GM12878 (cell line): ENCODE measurements at regions not wholly inside any gene's neighbourhood (a gene's known extent, or its start where the extent isn't known, plus 50 kb on each side); places are given as distances from the start of the nearest gene placed in this dataset.

ENCODE experiments used
- ATAC-seq: fragments of 200-7000 bp; cut with Tn5 transposase; 3 replicates; pipeline ENCODE4 v1.9.1; 2020; ENCODE audit warnings: mild to moderate bottlenecking, moderate library complexity
- BruUV-seq: library from RNA; stranded (reverse); fragments of 400-500 nt; replicated peaks from 2 replicates; lab custom pipeline; 2021; lab: Mats Ljungman, UMichigan
- CTCF ChIA-PET: fragments of 300-600 bp; sonication (Branson Sonifier 250); formaldehyde crosslinking; extraction: SDS; loops from one replicate; lab custom pipeline; 2021; ENCODE audit warnings: inconsistent platforms; lab: Yijun Ruan, JAX
- POLR2A ChIA-PET: fragments of 350-600 bp; formaldehyde crosslinking; extraction: SDS; loops from one replicate; lab custom pipeline; 2021; ENCODE audit warnings: inconsistent platforms; lab: Charles Lee
- RAD21 ChIA-PET: fragments of 300-600 bp; sonication (Branson Sonifier 250); formaldehyde crosslinking; loops from one replicate; lab custom pipeline; 2023; ENCODE audit warnings: antibody characterized with exemption; ENCODE audit not compliant: unreplicated experiment; lab: Charles Lee
- SMC1A ChIA-PET: fragments of 300-600 bp; sonication (Branson Sonifier 250); formaldehyde crosslinking; loops from one replicate; lab custom pipeline; 2023; ENCODE audit not compliant: unreplicated experiment, uncharacterized antibody; lab: Charles Lee
- DNase-seq: peaks from one replicate; pipeline ENCODE4 v3.0.0-alpha.2; 2011; ENCODE audit warnings: low read depth, low spot score
- FAIRE-seq: peaks from 3 replicates; lab custom pipeline; 2011; peaks lifted over from hg19 to GRCh38; lab: Jason Lieb, UNC
- H2AFZ ChIP-seq: 2 replicates; pipeline ENCODE4 v1.6.0; 2011; ENCODE audit warnings: low read depth, low read length, control low read depth; ENCODE audit not compliant: control insufficient read depth
- H3K27ac ChIP-seq: 2 replicates; pipeline ENCODE4 v1.5.1; 2011; ENCODE audit warnings: control low read depth; ENCODE audit not compliant: control insufficient read depth, insufficient read depth
- H3K27me3 ChIP-seq, 2 experiments: replicated peaks in 1 of 2; 2 replicates each; pipeline versions ENCODE4 v1.6.0 to v1.6.1; 2011; ENCODE audit warnings: low read length in 1 of 2; ENCODE audit not compliant: control insufficient read depth in 2 of 2, insufficient read depth in 2 of 2
- H3K36me3 ChIP-seq, 2 experiments: 2 replicates each; pipeline ENCODE4 v1.5.1; 2011; ENCODE audit warnings: low read length in 1 of 2; ENCODE audit not compliant: control insufficient read depth in 2 of 2, insufficient read depth in 2 of 2
- H3K4me1 ChIP-seq: 2 replicates; pipeline ENCODE4 v1.6.1; 2011; ENCODE audit warnings: mild to moderate bottlenecking, low read length, moderate library complexity, mixed read lengths; ENCODE audit not compliant: control insufficient read depth, insufficient read depth
- H3K4me2 ChIP-seq: 2 replicates; pipeline ENCODE4 v1.6.0; 2011; ENCODE audit warnings: control low read depth; ENCODE audit not compliant: control insufficient read depth, insufficient read depth
- H3K4me3 ChIP-seq: fragments of 200-600 bp; sonication (generic); 2 replicates; pipeline ENCODE4 v1.5.1; 2016
- H3K79me2 ChIP-seq: 2 replicates; pipeline ENCODE4 v1.6.0; 2011; ENCODE audit warnings: low read length; ENCODE audit not compliant: control insufficient read depth, insufficient read depth
- H3K9ac ChIP-seq: 2 replicates; pipeline ENCODE4 v1.8.0; 2011; ENCODE audit warnings: low read length, control low read depth, mixed read lengths; ENCODE audit not compliant: control insufficient read depth, insufficient read depth
- H3K9me3 ChIP-seq: replicated peaks from 3 replicates; pipeline ENCODE4 v1.5.1; 2011; ENCODE audit warnings: mild to moderate bottlenecking, low read length; ENCODE audit not compliant: control insufficient read depth, insufficient read depth
- H4K20me1 ChIP-seq: 2 replicates; pipeline ENCODE4 v1.6.0; 2011; ENCODE audit not compliant: control insufficient read depth, insufficient read depth
- CHD2 ChIP-seq: IDR thresholded peaks from 2 replicates; pipeline ENCODE4 v1.6.1; 2011; ENCODE audit warnings: low read depth, low read length, improper control_type of control experiment, borderline replicate concordance
- MEF2A ChIP-seq: IDR thresholded peaks from 2 replicates; pipeline ENCODE4 v1.6.1; 2011; ENCODE audit warnings: low read depth, mild to moderate bottlenecking, low read length, moderate library complexity; ENCODE audit not compliant: insufficient read depth
- RBBP5 ChIP-seq: fragments of 200-600 bp; sonication (generic); conservative IDR thresholded peaks from 2 replicates; pipeline ENCODE4 v1.6.1; 2016
- SMAD1 ChIP-seq: fragments of 450-650 bp; IDR thresholded peaks from 2 replicates; pipeline ENCODE4 v1.6.1; 2018; ENCODE audit warnings: mild to moderate bottlenecking, low read depth; ENCODE audit not compliant: partially characterized antibody
- SPI1 ChIP-seq: IDR thresholded peaks from 2 replicates; pipeline ENCODE4 v1.6.1; 2011; ENCODE audit warnings: low read depth, mild to moderate bottlenecking, low read length, moderate library complexity, borderline replicate concordance; ENCODE audit not compliant: insufficient read depth
- WGBS: methylation state at CpG from one replicate; pipeline ENCODE4 v1.1.6; 2016; ENCODE audit warnings: low lambda C conversion rate; ENCODE audit not compliant: insufficient replicate concordance, insufficient coverage; ENCODE audit errors: missing lambda C conversion rate; 5-methylcytosine and 5-hydroxymethylcytosine counted together
- in situ Hi-C: fragments of 300-500 bp; cut with MboI; formaldehyde crosslinking; loops from 9 replicates; pipeline ENCODE4 v1.14.3; 2018; ENCODE audit warnings: mixed read lengths
- intact Hi-C: fragments of 100-400 bp; cut with micrococcal nuclease; formaldehyde crosslinking; loops from one replicate; pipeline ENCODE4 v1.14.2; 2022; ENCODE audit not compliant: unreplicated experiment
- TF ChIP-seq, protein P1 (sequence below): IDR thresholded peaks from 2 replicates; pipeline ENCODE4 v1.6.1; 2012; ENCODE audit warnings: low read length, inconsistent platforms
- TF ChIP-seq, protein P2 (sequence below): IDR thresholded peaks from 2 replicates; pipeline ENCODE4 v1.6.1; 2012; ENCODE audit warnings: low read depth, low read length, improper control_type of control experiment
- TF ChIP-seq, protein P3 (sequence below): IDR thresholded peaks from 2 replicates; pipeline ENCODE4 v1.6.1; 2012; ENCODE audit warnings: mild to moderate bottlenecking, low read depth, low read length

DNA sequence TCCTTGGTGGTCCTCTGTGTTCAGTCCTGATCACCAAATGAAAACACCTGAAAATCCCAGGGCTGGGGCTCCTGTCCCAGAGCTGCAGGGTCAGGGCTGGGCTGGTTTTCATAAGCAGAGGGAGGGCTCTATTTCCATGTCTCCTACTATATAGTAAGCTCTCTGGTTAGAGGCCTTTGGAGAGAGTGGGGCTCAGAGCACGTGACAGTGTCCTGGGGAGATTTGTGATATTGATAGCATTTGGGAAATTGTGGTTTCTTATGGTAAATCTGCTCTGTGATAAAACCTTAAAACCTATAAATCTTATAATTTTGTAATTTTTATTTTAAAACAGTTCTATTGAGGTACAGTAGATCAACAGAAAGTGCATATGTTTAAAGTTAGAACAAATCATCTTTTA lies 1202.2 kb downstream of the TMEM121 start:
- H3K9ac ChIP-seq: no peak overlapping the region
- no peaks in the 10 kb centered on the region for H3K36me3 ChIP-seq
- intact Hi-C loops: no loop called here
- H3K4me2 ChIP-seq: no peak overlapping the region
- ChIA-PET SMC1A (no interaction called here), CTCF (no interaction called here), POLR2A (no interaction called here)
- no TSS peak for BruUV-seq
- no peak overlapping the region for H2AFZ ChIP-seq
- DNase-seq (no peak), FAIRE-seq (no peak)
- H3K27me3 ChIP-seq: no peaks in the 10 kb centered on the region
- no CpG with 5 or more reads among the region's 1 CpG for WGBS
- no peak for TF ChIP-seq RBBP5
- TF ChIP-seq MEF2A: no peak
- TF ChIP-seq, protein P1, sequence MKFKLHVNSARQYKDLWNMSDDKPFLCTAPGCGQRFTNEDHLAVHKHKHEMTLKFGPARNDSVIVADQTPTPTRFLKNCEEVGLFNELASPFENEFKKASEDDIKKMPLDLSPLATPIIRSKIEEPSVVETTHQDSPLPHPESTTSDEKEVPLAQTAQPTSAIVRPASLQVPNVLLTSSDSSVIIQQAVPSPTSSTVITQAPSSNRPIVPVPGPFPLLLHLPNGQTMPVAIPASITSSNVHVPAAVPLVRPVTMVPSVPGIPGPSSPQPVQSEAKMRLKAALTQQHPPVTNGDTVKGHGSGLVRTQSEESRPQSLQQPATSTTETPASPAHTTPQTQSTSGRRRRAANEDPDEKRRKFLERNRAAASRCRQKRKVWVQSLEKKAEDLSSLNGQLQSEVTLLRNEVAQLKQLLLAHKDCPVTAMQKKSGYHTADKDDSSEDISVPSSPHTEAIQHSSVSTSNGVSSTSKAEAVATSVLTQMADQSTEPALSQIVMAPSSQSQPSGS: no peak
- TF ChIP-seq, protein P2, sequence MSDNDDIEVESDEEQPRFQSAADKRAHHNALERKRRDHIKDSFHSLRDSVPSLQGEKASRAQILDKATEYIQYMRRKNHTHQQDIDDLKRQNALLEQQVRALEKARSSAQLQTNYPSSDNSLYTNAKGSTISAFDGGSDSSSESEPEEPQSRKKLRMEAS: no peak
- TF ChIP-seq SMAD1: no peak
- no peak for TF ChIP-seq CHD2
- no peak for TF ChIP-seq SPI1
- TF ChIP-seq, protein P3, sequence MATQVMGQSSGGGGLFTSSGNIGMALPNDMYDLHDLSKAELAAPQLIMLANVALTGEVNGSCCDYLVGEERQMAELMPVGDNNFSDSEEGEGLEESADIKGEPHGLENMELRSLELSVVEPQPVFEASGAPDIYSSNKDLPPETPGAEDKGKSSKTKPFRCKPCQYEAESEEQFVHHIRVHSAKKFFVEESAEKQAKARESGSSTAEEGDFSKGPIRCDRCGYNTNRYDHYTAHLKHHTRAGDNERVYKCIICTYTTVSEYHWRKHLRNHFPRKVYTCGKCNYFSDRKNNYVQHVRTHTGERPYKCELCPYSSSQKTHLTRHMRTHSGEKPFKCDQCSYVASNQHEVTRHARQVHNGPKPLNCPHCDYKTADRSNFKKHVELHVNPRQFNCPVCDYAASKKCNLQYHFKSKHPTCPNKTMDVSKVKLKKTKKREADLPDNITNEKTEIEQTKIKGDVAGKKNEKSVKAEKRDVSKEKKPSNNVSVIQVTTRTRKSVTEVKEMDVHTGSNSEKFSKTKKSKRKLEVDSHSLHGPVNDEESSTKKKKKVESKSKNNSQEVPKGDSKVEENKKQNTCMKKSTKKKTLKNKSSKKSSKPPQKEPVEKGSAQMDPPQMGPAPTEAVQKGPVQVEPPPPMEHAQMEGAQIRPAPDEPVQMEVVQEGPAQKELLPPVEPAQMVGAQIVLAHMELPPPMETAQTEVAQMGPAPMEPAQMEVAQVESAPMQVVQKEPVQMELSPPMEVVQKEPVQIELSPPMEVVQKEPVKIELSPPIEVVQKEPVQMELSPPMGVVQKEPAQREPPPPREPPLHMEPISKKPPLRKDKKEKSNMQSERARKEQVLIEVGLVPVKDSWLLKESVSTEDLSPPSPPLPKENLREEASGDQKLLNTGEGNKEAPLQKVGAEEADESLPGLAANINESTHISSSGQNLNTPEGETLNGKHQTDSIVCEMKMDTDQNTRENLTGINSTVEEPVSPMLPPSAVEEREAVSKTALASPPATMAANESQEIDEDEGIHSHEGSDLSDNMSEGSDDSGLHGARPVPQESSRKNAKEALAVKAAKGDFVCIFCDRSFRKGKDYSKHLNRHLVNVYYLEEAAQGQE: no peak
- TF ChIP-seq, all 136 proteins: peak for 0
- Histone ChIP-seq H3K4me1 (no peaks in the 10 kb centered on the region), H4K20me1 (no peaks in the 10 kb centered on the region), H3K9me3 (no peaks in the 10 kb centered on the region), H3K27ac (no peak overlapping the region), H3K4me3 (no peak overlapping the region), H3K79me2 (no peaks in the 10 kb centered on the region)
- RAD21 ChIA-PET: no interaction called here
- ATAC-seq: no peak
- in situ Hi-C loops: no loop called here
